K562 (cell line): ENCODE measurements at regions not wholly inside any gene's neighbourhood (a gene's known extent, or its start where the extent isn't known, plus 50 kb on each side); places are given as distances from the start of the nearest gene placed in this dataset.

Experiments
- ADNP ChIP-seq: fragments of 200-800 bp; sonication (Bioruptor generic); IDR thresholded peaks from 2 replicates; pipeline ENCODE4 v1.6.1; 2016; ENCODE audit warnings: missing genetic modification characterization, missing compliant biosample characterization
- CCAR2 ChIP-seq: fragments of 200-400 bp; formaldehyde crosslinking; IDR thresholded peaks from 2 replicates; pipeline ENCODE4 v1.6.1; 2017; ENCODE audit warnings: mild to moderate bottlenecking, low read depth, low read length
- EHMT2 ChIP-seq: fragments of 450-650 bp; IDR thresholded peaks from 2 replicates; pipeline ENCODE4 v1.6.1; 2018; ENCODE audit warnings: antibody characterized with exemption
- ELK3 ChIP-seq: fragments of 450-650 bp; formaldehyde crosslinking; IDR thresholded peaks from 2 replicates; pipeline ENCODE4 v1.4.0; 2020; ENCODE audit warnings: mild to moderate bottlenecking
- FOSL1 ChIP-seq: fragments of 200-800 bp; sonication (Bioruptor generic); conservative IDR thresholded peaks from 2 replicates; pipeline ENCODE4 v1.6.1; 2016; ENCODE audit warnings: missing genetic modification characterization, missing compliant biosample characterization
- GTF3C2 ChIP-seq: IDR thresholded peaks from 3 replicates; pipeline ENCODE4 v1.6.1; 2011; ENCODE audit warnings: borderline replicate concordance, mild to moderate bottlenecking, moderate library complexity; ENCODE audit not compliant: insufficient read length; ENCODE audit errors: extremely low read depth
- HDAC8 ChIP-seq: fragments of 450-650 bp; IDR thresholded peaks from 2 replicates; pipeline ENCODE4 v1.6.1; 2016; ENCODE audit warnings: mild to moderate bottlenecking, missing genetic modification characterization, moderate library complexity, missing compliant biosample characterization
- HDGF ChIP-seq: fragments of 450-650 bp; IDR thresholded peaks from 2 replicates; pipeline ENCODE4 v1.6.1; 2016
- HNRNPK ChIP-seq: fragments of 200-400 bp; formaldehyde crosslinking; IDR thresholded peaks from one replicate; pipeline ENCODE4 v1.6.1; 2018; ENCODE audit warnings: mild to moderate bottlenecking, low read depth, low read length; ENCODE audit not compliant: poor library complexity, severe bottlenecking
- KLF10 ChIP-seq: fragments of 250-450 bp; sonication (Bioruptor Pico); IDR thresholded peaks from 2 replicates; pipeline ENCODE4 v1.6.1; 2021; ENCODE audit warnings: matching md5 sums
- PML ChIP-seq: IDR thresholded peaks from 2 replicates; pipeline ENCODE4 v1.6.1; 2012; ENCODE audit warnings: low read length, inconsistent platforms
- RBM39 ChIP-seq: fragments of 200-400 bp; formaldehyde crosslinking; optimal IDR thresholded peaks from 2 replicates; pipeline ENCODE3; 2018; ENCODE audit warnings: low read depth, low read length
- SMAD3 ChIP-seq: fragments of 450-650 bp; formaldehyde crosslinking; conservative IDR thresholded peaks from 2 replicates; pipeline ENCODE4 v1.4.0; 2020; ENCODE audit warnings: mild to moderate bottlenecking
- SMARCC2 ChIP-seq: fragments of 450-650 bp; IDR thresholded peaks from 2 replicates; pipeline ENCODE4 v1.6.1; 2017; ENCODE audit warnings: antibody characterized with exemption, moderate library complexity, mild to moderate bottlenecking, low read depth
- TAF1 ChIP-seq: IDR thresholded peaks from 2 replicates; pipeline ENCODE4 v1.6.1; 2011; ENCODE audit warnings: mild to moderate bottlenecking, low read length, moderate library complexity; ENCODE audit not compliant: insufficient read depth, control insufficient read depth, severe bottlenecking; ENCODE audit errors: extremely low read depth
- TSC22D4 ChIP-seq: fragments of 450-650 bp; IDR thresholded peaks from 2 replicates; pipeline ENCODE4 v1.6.1; 2016; ENCODE audit warnings: missing genetic modification characterization, missing biosample characterization, control low read depth
- UBTF ChIP-seq, 2 experiments: IDR thresholded peaks; 2 replicates each; pipeline ENCODE4 v1.6.1; 2012; ENCODE audit warnings: improper control_type of control experiment in 2 of 2, low read depth in 2 of 2, low read length in 2 of 2, borderline replicate concordance in 1 of 2
- ZNF717 ChIP-seq: fragments of 250-450 bp; sonication (Bioruptor Pico); IDR thresholded peaks from 2 replicates; pipeline ENCODE4 v1.5.0; 2021
- TF ChIP-seq, protein P1 (sequence below): fragments of 450-650 bp; conservative IDR thresholded peaks from 2 replicates; pipeline ENCODE4 v1.6.1; 2016; ENCODE audit warnings: missing genetic modification characterization, low read depth, mild to moderate bottlenecking, missing compliant biosample characterization, moderate library complexity
- TF ChIP-seq, protein P2 (sequence below): fragments of 250-450 bp; sonication (Bioruptor Pico); IDR thresholded peaks from 2 replicates; pipeline ENCODE4 v1.5.0; 2021

- TF ChIP-seq, protein P1, sequence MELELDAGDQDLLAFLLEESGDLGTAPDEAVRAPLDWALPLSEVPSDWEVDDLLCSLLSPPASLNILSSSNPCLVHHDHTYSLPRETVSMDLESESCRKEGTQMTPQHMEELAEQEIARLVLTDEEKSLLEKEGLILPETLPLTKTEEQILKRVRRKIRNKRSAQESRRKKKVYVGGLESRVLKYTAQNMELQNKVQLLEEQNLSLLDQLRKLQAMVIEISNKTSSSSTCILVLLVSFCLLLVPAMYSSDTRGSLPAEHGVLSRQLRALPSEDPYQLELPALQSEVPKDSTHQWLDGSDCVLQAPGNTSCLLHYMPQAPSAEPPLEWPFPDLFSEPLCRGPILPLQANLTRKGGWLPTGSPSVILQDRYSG (tag) = no peak
- no peak for TF ChIP-seq RBM39
- no peak for TF ChIP-seq HNRNPK
- no peak for TF ChIP-seq HDAC8
- TF ChIP-seq KLF10 (CRISPR knock-in tag) = no peak
- TF ChIP-seq FOSL1 (tag) = no peak
- no peak for TF ChIP-seq PML
- TF ChIP-seq, protein P2, sequence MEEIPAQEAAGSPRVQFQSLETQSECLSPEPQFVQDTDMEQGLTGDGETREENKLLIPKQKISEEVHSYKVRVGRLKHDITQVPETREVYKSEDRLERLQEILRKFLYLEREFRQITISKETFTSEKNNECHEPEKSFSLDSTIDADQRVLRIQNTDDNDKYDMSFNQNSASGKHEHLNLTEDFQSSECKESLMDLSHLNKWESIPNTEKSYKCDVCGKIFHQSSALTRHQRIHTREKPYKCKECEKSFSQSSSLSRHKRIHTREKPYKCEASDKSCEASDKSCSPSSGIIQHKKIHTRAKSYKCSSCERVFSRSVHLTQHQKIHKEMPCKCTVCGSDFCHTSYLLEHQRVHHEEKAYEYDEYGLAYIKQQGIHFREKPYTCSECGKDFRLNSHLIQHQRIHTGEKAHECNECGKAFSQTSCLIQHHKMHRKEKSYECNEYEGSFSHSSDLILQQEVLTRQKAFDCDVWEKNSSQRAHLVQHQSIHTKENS (CRISPR knock-in tag) = no peak
- no peak for TF ChIP-seq ELK3 (CRISPR knock-in tag)
- peak; percentile 54; the same call in 1 of the 2 replicates for TF ChIP-seq ADNP (tag)
- TF ChIP-seq UBTF (IDR thresholded peaks at IDR 0.05; ENCODE audit: borderline replicate concordance in 1 of 2, low read depth in 2 of 2, low read length in 2 of 2) = no peak
- no peak for TF ChIP-seq SMARCC2
- TF ChIP-seq EHMT2 = no peak
- TF ChIP-seq TAF1 = no peak
- no peak for TF ChIP-seq ZNF717 (CRISPR knock-in tag)
- TF ChIP-seq CCAR2 = no peak
- TF ChIP-seq HDGF = no peak
- no peak for TF ChIP-seq GTF3C2
- no peak for TF ChIP-seq TSC22D4
- no peak for TF ChIP-seq SMAD3 (CRISPR knock-in tag)
Measured at GRCh38 chr15:75142499-75142898, 59.2 kb upstream of the C15orf39 start (continued).
